T47D (cell line): ENCODE measurements at regions not wholly inside any gene's neighbourhood (a gene's known extent, or its start where the extent isn't known, plus 50 kb on each side); places are given as distances from the start of the nearest gene placed in this dataset.

Source experiments
- DNase-seq, 2 experiments: peaks; one replicate each; pipeline versions ENCODE4 v3.0.0 to v3.0.0-alpha.2; 2011 to 2012; ENCODE audit warnings: low read depth in 1 of 2, low spot score in 1 of 2
- JUND ChIP-seq: IDR thresholded peaks from 2 replicates; pipeline ENCODE4 v1.6.1; 2012; ENCODE audit warnings: low read depth
- in situ Hi-C: cut with HindIII; loops from 2 replicates; pipeline ENCODE4 v1.10.0; 2016; ENCODE audit warnings: low sequenced_read_pairs, low pct_unique_long_range_greater_than_20kb

GRCh38 chr4:137468836-137469235 lies 63.5 kb downstream of the PCDH18 start:
- in situ Hi-C loops: no loop called here
- DNase-seq: peak in 1 of 2 experiments; percentile 23

GRCh38 chr4:137467537-137467936 lies 64.8 kb downstream of the PCDH18 start:
- in situ Hi-C loops: no loop called here
- TF ChIP-seq JUND: no peak
- DNase-seq: no peak

More at GRCh38 chr4:137468836-137469235, 63.5 kb downstream of the PCDH18 start:
- no peak for TF ChIP-seq JUND

GRCh38 chr4:137463377-137464003 lies 68.8 kb downstream of the PCDH18 start:
- no peak for DNase-seq
- no peak for TF ChIP-seq JUND
- in situ Hi-C loops: no loop called here

- in situ Hi-C loops: no loop called here
- no peak for DNase-seq
- no peak for TF ChIP-seq JUND
Observed at GRCh38 chr4:137455647-137456321, 76.5 kb downstream of the PCDH18 start.

GRCh38 chr4:137454767-137455166 lies 77.5 kb downstream of the PCDH18 start:
- no peak for TF ChIP-seq JUND
- DNase-seq: no peak
- in situ Hi-C loops: no loop called here

GRCh38 chr4:137452799-137453198 lies 79.5 kb downstream of the PCDH18 start:
- in situ Hi-C loops: no loop called here
- no peak for DNase-seq
- TF ChIP-seq JUND: no peak

GRCh38 chr4:137451172-137451825 lies 81.0 kb downstream of the PCDH18 start:
- no peak for TF ChIP-seq JUND
- no peak for DNase-seq
- in situ Hi-C loops: no loop called here

- in situ Hi-C loops: no loop called here
- no peak for TF ChIP-seq JUND
- no peak for DNase-seq
Observed at GRCh38 chr4:137448402-137448801, 83.9 kb downstream of the PCDH18 start.

DNA sequence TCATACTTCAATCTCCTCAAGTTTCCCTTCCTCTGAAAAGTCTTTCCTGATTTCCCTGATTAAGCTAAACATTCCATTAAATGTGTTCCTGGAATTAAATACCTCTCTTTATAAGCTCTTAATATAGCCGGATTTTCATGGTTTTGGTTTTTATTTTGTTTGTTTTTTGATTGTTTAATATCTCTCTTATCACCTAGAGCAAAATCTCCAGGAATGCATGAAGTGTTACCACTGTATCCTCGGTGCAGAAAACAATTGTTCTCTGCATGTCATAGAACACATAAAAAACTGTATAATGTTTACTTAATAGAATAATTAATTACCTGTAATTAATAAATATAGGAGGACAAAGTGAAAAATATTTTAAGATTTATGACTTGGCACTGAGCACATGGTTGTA lies 86.2 kb downstream of the PCDH18 start:
- DNase-seq: no peak
- in situ Hi-C loops: no loop called here
- no peak for TF ChIP-seq JUND

DNA sequence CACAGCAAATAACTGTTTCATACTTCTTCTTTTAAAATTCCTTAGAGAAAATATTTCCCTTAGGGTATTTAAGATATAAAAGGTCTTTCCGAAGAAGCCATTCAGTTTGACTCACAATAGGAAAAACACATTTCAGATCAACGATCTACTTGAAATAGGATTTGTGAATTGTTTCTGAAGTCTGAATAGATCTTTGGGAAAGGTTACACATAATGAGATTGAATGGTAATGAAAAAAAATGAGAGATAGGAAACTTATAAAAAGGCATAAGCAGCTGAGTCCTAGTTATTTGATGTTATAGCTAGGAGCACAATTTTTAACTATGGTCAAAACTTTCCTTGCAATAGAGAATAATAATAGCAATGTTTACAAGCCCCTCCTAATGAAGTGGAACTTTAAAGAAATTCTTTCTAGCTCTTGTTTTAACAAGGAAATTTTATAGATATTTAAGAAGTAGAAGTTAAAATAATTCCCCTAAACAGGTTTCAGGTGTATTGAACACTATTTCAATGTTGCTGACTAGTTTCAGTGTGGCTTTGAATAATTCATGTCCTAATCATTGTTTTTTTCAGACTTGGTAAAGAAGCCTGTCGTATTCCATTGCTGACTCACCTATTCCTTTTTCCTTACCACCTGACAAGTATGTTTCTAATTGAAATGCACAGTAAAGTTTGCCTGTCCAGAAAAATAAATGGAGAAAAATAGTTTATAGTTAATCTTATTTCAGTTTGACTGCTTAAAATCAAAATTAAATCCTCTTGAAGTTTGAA lies 89.1 kb downstream of the PCDH18 start:
- DNase-seq: no peak
- no peak for TF ChIP-seq JUND
- in situ Hi-C loops: no loop called here

- DNase-seq: no peak
- in situ Hi-C loops: no loop called here
- TF ChIP-seq JUND: no peak
Observed at GRCh38 chr4:137432446-137433311, 99.6 kb downstream of the PCDH18 start.

DNA sequence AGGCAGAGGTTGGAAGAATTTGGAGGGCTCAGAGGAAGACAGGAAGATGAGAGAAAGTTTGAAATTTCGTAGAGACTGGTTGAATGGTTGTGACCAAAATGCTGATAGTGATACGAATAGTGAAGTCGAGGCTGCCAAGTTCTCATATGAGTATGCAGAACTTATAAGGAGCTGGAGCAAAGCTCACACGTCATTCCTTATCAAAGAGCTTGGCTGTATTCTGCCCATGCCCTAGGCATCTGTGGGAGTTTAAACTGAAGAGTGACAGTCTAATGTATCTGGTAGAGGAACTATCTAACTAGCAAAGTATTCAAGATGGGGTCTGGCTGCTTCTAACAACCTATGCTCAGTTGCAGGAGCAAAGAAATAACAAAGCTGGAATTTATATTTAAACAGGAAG lies 102.1 kb downstream of the PCDH18 start:
- in situ Hi-C loops: no loop called here
- TF ChIP-seq JUND: no peak
- DNase-seq: no peak
